WTC11 (cell line): ENCODE measurements at regions not wholly inside any gene's neighbourhood (a gene's known extent, or its start where the extent isn't known, plus 50 kb on each side); places are given as distances from the start of the nearest gene placed in this dataset.
A peak's percentile ranks its signal among the peaks of the same experiment; 100 is the strongest.

Experiments
- ATAC-seq: fragments of 200-7000 bp; cut with Tn5 transposase; 2 replicates; pipeline ENCODE4 v1.10.0; 2021; ENCODE audit warnings: mild to moderate bottlenecking, moderate library complexity
- CTCF ChIA-PET: fragments of 300-600 bp; sonication (Branson Sonifier 250); formaldehyde crosslinking; loops from one replicate; lab custom pipeline; 2021; ENCODE audit warnings: antibody characterized with exemption; lab: Charles Lee
- POLR2A ChIA-PET: fragments of 350-600 bp; sonication (Branson Sonifier 250); formaldehyde crosslinking; loops from one replicate; lab custom pipeline; 2021; ENCODE audit warnings: antibody characterized with exemption; lab: Charles Lee
- DNase-seq: peaks from one replicate; pipeline ENCODE4 v3.0.0; 2021; ENCODE audit warnings: low spot score
- H3K27ac Mint-ChIP-seq: 2 replicates; pipeline ENCODE4 v1.8.0; 2021; ENCODE audit warnings: mixed read lengths
- H3K27me3 Mint-ChIP-seq: 2 replicates; pipeline ENCODE4 v1.8.0; 2021; ENCODE audit warnings: low read depth, mild to moderate bottlenecking, moderate library complexity, mixed read lengths
- H3K36me3 Mint-ChIP-seq: 2 replicates; pipeline ENCODE4 v1.8.0; 2021; ENCODE audit warnings: mixed read lengths
- H3K4me1 Mint-ChIP-seq: 2 replicates; pipeline ENCODE4 v1.8.0; 2022; ENCODE audit warnings: mixed read lengths
- H3K4me3 Mint-ChIP-seq: 2 replicates; pipeline ENCODE4 v1.8.0; 2021; ENCODE audit warnings: mild to moderate bottlenecking, moderate library complexity, mixed read lengths
- H3K9me3 Mint-ChIP-seq: 2 replicates; pipeline ENCODE4 v1.8.0; 2021; ENCODE audit warnings: mixed read lengths
- ELF4 ChIP-seq: sonication (generic); formaldehyde crosslinking; IDR thresholded peaks from 2 replicates; pipeline ENCODE4 v1.8.1; 2022; ENCODE audit warnings: low read depth, mild to moderate bottlenecking, moderate library complexity, missing genetic modification reagents
- GTF2I ChIP-seq: fragments of 250-450 bp; sonication (Bioruptor Pico); conservative IDR thresholded peaks from 2 replicates; pipeline ENCODE4 v1.4.0; 2021; ENCODE audit warnings: mild to moderate bottlenecking
- KAT7 ChIP-seq: sonication (generic); formaldehyde crosslinking; IDR thresholded peaks from 2 replicates; pipeline ENCODE4 v1.8.1; 2023; ENCODE audit warnings: missing genetic modification reagents, mild to moderate bottlenecking, borderline replicate concordance
- NFE2L1 ChIP-seq: sonication (generic); formaldehyde crosslinking; IDR thresholded peaks from 2 replicates; pipeline ENCODE4 v1.8.1; 2023; ENCODE audit warnings: missing genetic modification reagents
- OVOL2 ChIP-seq: fragments of 250-450 bp; sonication (Bioruptor Pico); IDR thresholded peaks from 2 replicates; pipeline ENCODE4 v1.9.0; 2021; ENCODE audit warnings: mild to moderate bottlenecking, borderline replicate concordance
- RELA ChIP-seq: sonication (generic); formaldehyde crosslinking; IDR thresholded peaks from 2 replicates; pipeline ENCODE4 v1.8.1; 2022; ENCODE audit warnings: missing genetic modification reagents, mild to moderate bottlenecking, borderline replicate concordance
- RORB ChIP-seq: fragments of 250-450 bp; sonication (Bioruptor Pico); IDR thresholded peaks from 2 replicates; pipeline ENCODE4 v1.9.0; 2021; ENCODE audit warnings: mild to moderate bottlenecking
- ZBTB21 ChIP-seq: sonication (generic); formaldehyde crosslinking; IDR thresholded peaks from 2 replicates; pipeline ENCODE4 v1.8.1; 2023; ENCODE audit warnings: mild to moderate bottlenecking, missing genetic modification reagents, borderline replicate concordance
- ZNF138 ChIP-seq: sonication (generic); formaldehyde crosslinking; conservative IDR thresholded peaks from 2 replicates; pipeline ENCODE4 v1.8.1; 2022; ENCODE audit warnings: mild to moderate bottlenecking, moderate library complexity, missing genetic modification reagents
- ZNF219 ChIP-seq: sonication (generic); formaldehyde crosslinking; IDR thresholded peaks from 2 replicates; pipeline ENCODE4 v1.8.0; 2023; ENCODE audit warnings: missing genetic modification reagents, mild to moderate bottlenecking, borderline replicate concordance
- ZNF317 ChIP-seq: sonication (generic); formaldehyde crosslinking; IDR thresholded peaks from 2 replicates; pipeline ENCODE4 v1.8.1; 2023; ENCODE audit warnings: low read depth, mild to moderate bottlenecking, moderate library complexity, missing genetic modification reagents, borderline replicate concordance
- TF ChIP-seq, protein P1 (sequence below): fragments of 250-450 bp; sonication (Bioruptor Pico); IDR thresholded peaks from 2 replicates; pipeline ENCODE4 v2.1.2; 2022; ENCODE audit warnings: mild to moderate bottlenecking, moderate library complexity
- TF ChIP-seq, protein P2 (sequence below): sonication (generic); formaldehyde crosslinking; IDR thresholded peaks from 2 replicates; pipeline ENCODE4 v1.8.0; 2022; ENCODE audit warnings: mild to moderate bottlenecking, missing genetic modification reagents
- TF ChIP-seq, protein P3 (sequence below): fragments of 250-450 bp; sonication (Bioruptor Pico); IDR thresholded peaks from 2 replicates; pipeline ENCODE4 v1.9.0; 2021; ENCODE audit warnings: mild to moderate bottlenecking
- TF ChIP-seq, protein P4 (sequence below): sonication (generic); formaldehyde crosslinking; IDR thresholded peaks from 2 replicates; pipeline ENCODE4 v1.8.1; 2022; ENCODE audit warnings: low read depth, mild to moderate bottlenecking, moderate library complexity, missing genetic modification reagents, borderline replicate concordance
- TF ChIP-seq, protein P5 (sequence below): fragments of 250-450 bp; sonication (Bioruptor Pico); IDR thresholded peaks from 2 replicates; pipeline ENCODE4 v1.9.0; 2021; ENCODE audit warnings: mild to moderate bottlenecking, borderline replicate concordance
- TF ChIP-seq, protein P6 (sequence below): sonication (generic); formaldehyde crosslinking; IDR thresholded peaks from 2 replicates; pipeline ENCODE4 v1.8.0; 2023; ENCODE audit warnings: mild to moderate bottlenecking, missing genetic modification reagents
- TF ChIP-seq, protein P7 (sequence below): sonication (generic); formaldehyde crosslinking; IDR thresholded peaks from 2 replicates; pipeline ENCODE4 v1.8.0; 2022; ENCODE audit warnings: mild to moderate bottlenecking, missing genetic modification reagents

DNA sequence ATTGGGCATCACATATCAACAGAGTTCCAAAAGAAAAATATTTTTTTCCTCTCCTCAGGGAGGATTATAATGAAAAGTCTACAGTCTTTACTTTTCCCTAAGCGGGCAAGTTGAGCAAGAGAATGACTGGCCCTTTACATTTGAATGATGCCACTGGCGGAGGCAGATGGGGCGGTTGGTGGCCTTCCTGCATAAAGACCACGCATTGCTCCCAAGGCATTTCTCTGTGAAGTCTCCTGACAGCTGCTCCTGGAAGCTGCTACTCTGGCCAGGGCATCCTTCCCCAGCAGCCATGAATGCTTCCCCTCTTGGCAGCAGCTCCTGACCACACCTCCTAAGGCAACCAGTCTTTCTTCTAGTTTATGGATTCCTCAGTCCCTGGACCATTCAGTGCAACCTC lies 161.1 kb upstream of the RRP15 start (continued):
- TF ChIP-seq, protein P1, sequence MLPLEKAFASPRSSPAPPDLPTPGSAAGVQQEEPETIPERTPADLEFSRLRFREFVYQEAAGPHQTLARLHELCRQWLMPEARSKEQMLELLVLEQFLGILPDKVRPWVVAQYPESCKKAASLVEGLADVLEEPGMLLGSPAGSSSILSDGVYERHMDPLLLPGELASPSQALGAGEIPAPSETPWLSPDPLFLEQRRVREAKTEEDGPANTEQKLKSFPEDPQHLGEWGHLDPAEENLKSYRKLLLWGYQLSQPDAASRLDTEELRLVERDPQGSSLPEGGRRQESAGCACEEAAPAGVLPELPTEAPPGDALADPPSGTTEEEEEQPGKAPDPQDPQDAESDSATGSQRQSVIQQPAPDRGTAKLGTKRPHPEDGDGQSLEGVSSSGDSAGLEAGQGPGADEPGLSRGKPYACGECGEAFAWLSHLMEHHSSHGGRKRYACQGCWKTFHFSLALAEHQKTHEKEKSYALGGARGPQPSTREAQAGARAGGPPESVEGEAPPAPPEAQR (CRISPR knock-in tag) = peak; percentile 73; the same call in 1 of the 2 replicates
- TF ChIP-seq, protein P2, sequence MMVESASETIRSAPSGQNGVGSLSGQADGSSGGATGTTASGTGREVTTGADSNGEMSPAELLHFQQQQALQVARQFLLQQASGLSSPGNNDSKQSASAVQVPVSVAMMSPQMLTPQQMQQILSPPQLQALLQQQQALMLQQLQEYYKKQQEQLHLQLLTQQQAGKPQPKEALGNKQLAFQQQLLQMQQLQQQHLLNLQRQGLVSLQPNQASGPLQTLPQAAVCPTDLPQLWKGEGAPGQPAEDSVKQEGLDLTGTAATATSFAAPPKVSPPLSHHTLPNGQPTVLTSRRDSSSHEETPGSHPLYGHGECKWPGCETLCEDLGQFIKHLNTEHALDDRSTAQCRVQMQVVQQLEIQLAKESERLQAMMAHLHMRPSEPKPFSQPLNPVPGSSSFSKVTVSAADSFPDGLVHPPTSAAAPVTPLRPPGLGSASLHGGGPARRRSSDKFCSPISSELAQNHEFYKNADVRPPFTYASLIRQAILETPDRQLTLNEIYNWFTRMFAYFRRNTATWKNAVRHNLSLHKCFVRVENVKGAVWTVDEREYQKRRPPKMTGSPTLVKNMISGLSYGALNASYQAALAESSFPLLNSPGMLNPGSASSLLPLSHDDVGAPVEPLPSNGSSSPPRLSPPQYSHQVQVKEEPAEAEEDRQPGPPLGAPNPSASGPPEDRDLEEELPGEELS (CRISPR knock-in tag) = no peak
- TF ChIP-seq, protein P3, sequence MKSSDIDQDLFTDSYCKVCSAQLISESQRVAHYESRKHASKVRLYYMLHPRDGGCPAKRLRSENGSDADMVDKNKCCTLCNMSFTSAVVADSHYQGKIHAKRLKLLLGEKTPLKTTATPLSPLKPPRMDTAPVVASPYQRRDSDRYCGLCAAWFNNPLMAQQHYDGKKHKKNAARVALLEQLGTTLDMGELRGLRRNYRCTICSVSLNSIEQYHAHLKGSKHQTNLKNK = no peak
- no peak for TF ChIP-seq ZNF219

DNA sequence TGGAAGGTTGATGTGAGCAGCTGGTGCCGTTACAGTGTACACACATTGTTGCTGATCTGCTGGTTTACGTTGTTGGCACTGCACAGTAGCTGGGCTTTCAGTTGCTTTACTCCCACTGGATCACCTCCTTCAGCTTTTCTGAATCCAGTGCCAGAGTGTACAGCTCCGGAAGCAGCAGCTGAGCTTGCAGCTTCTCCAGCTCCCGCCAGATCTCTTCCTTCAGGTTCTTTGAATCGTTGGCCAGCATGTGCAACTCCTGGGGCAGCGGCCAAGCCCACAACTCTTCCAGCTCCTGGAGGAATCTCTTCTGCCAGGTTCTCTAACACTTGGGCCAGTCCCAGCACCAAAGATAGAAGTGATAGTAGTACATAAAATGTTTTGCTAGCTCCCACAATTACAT lies 149.7 kb upstream of the RRP15 start:
- TF ChIP-seq KAT7 (no peak), RORB (CRISPR knock-in tag) (no peak), NFE2L1 (CRISPR knock-in tag) (no peak), ZNF317 (CRISPR knock-in tag) (no peak), ELF4 (CRISPR knock-in tag) (no peak), RELA (CRISPR knock-in tag) (no peak), GTF2I (no peak), OVOL2 (no peak), ZBTB21 (CRISPR knock-in tag) (no peak), ZNF138 (CRISPR knock-in tag) (no peak)
- TF ChIP-seq, protein P4, sequence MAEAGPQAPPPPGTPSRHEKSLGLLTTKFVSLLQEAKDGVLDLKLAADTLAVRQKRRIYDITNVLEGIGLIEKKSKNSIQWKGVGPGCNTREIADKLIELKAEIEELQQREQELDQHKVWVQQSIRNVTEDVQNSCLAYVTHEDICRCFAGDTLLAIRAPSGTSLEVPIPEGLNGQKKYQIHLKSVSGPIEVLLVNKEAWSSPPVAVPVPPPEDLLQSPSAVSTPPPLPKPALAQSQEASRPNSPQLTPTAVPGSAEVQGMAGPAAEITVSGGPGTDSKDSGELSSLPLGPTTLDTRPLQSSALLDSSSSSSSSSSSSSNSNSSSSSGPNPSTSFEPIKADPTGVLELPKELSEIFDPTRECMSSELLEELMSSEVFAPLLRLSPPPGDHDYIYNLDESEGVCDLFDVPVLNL = no peak
- TF ChIP-seq, protein P5, sequence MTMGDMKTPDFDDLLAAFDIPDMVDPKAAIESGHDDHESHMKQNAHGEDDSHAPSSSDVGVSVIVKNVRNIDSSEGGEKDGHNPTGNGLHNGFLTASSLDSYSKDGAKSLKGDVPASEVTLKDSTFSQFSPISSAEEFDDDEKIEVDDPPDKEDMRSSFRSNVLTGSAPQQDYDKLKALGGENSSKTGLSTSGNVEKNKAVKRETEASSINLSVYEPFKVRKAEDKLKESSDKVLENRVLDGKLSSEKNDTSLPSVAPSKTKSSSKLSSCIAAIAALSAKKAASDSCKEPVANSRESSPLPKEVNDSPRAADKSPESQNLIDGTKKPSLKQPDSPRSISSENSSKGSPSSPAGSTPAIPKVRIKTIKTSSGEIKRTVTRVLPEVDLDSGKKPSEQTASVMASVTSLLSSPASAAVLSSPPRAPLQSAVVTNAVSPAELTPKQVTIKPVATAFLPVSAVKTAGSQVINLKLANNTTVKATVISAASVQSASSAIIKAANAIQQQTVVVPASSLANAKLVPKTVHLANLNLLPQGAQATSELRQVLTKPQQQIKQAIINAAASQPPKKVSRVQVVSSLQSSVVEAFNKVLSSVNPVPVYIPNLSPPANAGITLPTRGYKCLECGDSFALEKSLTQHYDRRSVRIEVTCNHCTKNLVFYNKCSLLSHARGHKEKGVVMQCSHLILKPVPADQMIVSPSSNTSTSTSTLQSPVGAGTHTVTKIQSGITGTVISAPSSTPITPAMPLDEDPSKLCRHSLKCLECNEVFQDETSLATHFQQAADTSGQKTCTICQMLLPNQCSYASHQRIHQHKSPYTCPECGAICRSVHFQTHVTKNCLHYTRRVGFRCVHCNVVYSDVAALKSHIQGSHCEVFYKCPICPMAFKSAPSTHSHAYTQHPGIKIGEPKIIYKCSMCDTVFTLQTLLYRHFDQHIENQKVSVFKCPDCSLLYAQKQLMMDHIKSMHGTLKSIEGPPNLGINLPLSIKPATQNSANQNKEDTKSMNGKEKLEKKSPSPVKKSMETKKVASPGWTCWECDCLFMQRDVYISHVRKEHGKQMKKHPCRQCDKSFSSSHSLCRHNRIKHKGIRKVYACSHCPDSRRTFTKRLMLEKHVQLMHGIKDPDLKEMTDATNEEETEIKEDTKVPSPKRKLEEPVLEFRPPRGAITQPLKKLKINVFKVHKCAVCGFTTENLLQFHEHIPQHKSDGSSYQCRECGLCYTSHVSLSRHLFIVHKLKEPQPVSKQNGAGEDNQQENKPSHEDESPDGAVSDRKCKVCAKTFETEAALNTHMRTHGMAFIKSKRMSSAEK (CRISPR knock-in tag) = no peak
- TF ChIP-seq, protein P6, sequence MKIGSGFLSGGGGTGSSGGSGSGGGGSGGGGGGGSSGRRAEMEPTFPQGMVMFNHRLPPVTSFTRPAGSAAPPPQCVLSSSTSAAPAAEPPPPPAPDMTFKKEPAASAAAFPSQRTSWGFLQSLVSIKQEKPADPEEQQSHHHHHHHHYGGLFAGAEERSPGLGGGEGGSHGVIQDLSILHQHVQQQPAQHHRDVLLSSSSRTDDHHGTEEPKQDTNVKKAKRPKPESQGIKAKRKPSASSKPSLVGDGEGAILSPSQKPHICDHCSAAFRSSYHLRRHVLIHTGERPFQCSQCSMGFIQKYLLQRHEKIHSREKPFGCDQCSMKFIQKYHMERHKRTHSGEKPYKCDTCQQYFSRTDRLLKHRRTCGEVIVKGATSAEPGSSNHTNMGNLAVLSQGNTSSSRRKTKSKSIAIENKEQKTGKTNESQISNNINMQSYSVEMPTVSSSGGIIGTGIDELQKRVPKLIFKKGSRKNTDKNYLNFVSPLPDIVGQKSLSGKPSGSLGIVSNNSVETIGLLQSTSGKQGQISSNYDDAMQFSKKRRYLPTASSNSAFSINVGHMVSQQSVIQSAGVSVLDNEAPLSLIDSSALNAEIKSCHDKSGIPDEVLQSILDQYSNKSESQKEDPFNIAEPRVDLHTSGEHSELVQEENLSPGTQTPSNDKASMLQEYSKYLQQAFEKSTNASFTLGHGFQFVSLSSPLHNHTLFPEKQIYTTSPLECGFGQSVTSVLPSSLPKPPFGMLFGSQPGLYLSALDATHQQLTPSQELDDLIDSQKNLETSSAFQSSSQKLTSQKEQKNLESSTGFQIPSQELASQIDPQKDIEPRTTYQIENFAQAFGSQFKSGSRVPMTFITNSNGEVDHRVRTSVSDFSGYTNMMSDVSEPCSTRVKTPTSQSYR = no peak
- TF ChIP-seq, protein P7, sequence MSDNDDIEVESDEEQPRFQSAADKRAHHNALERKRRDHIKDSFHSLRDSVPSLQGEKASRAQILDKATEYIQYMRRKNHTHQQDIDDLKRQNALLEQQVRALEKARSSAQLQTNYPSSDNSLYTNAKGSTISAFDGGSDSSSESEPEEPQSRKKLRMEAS (CRISPR knock-in tag) = no peak
- no peak for DNase-seq
- ChIA-PET CTCF (interaction anchor here (1.1 kb wide), 1 partner anchor 9 kb away, joined by 4 read pairs; no protein-coding TSS in a partner anchor), POLR2A (interaction anchor here (0.5 to 0.7 kb wide), 2 partner anchors 113 to 164 kb away, joined by 3 read pairs; no protein-coding TSS in a partner anchor)
- Mint-ChIP-seq H3K4me3 (no peak overlapping the region), H3K27me3 (no peaks in the 10 kb centered on the region), H3K9me3 (no peaks in the 10 kb centered on the region), H3K4me1 (no peaks in the 10 kb centered on the region), H3K27ac (no peak overlapping the region), H3K36me3 (no peaks in the 10 kb centered on the region)
- no peak for ATAC-seq
